KMS-11 (cell line): ENCODE measurements at regions not wholly inside any gene's neighbourhood (a gene's known extent, or its start where the extent isn't known, plus 50 kb on each side); places are given as distances from the start of the nearest gene placed in this dataset.

Experiments used
- H2AFZ ChIP-seq: fragments of 200-600 bp; sonication (generic); 2 replicates; pipeline ENCODE4 v1.6.1; 2016; ENCODE audit warnings: antibody characterized with exemption, mixed run types, low read depth
- H3K27ac ChIP-seq: fragments of 200-600 bp; sonication (generic); 2 replicates; pipeline ENCODE4 v1.6.1; 2016; ENCODE audit warnings: mild to moderate bottlenecking, mixed run types
- H3K27me3 ChIP-seq: fragments of 200-600 bp; sonication (generic); 2 replicates; pipeline ENCODE4 v1.6.1; 2017; ENCODE audit warnings: mild to moderate bottlenecking, low read depth, mixed run types, moderate library complexity; ENCODE audit not compliant: insufficient read depth
- H3K36me3 ChIP-seq: fragments of 200-600 bp; sonication (generic); 2 replicates; pipeline ENCODE4 v1.6.1; 2017; ENCODE audit warnings: mild to moderate bottlenecking, mixed run types; ENCODE audit not compliant: insufficient read depth
- H3K4me1 ChIP-seq: fragments of 200-600 bp; sonication (generic); 2 replicates; pipeline ENCODE4 v1.6.1; 2016; ENCODE audit warnings: mild to moderate bottlenecking, low read depth, mixed run types; ENCODE audit not compliant: poor library complexity, severe bottlenecking
- H3K4me2 ChIP-seq: fragments of 200-600 bp; sonication (generic); 2 replicates; pipeline ENCODE4 v1.7.0; 2016; ENCODE audit warnings: mild to moderate bottlenecking, mixed run types
- H3K4me3 ChIP-seq: fragments of 200-600 bp; sonication (generic); IDR thresholded peaks from 2 replicates; pipeline ENCODE4 v1.6.1; 2017; ENCODE audit warnings: low read depth, low read length, mixed read lengths; ENCODE audit not compliant: insufficient read depth
- H3K79me2 ChIP-seq: fragments of 200-600 bp; sonication (generic); 2 replicates; pipeline ENCODE4 v1.6.1; 2016; ENCODE audit warnings: low read depth, mixed run types; ENCODE audit not compliant: insufficient read depth
- H3K9ac ChIP-seq: fragments of 200-600 bp; sonication (generic); 2 replicates; pipeline ENCODE4 v1.6.1; 2016; ENCODE audit warnings: mild to moderate bottlenecking, mixed run types
- H4K20me1 ChIP-seq: fragments of 200-600 bp; sonication (generic); 2 replicates; pipeline ENCODE4 v1.6.1; 2016; ENCODE audit warnings: mild to moderate bottlenecking, mixed run types; ENCODE audit not compliant: insufficient read depth
- TF ChIP-seq, protein P1 (sequence below): fragments of 200-600 bp; sonication (generic); conservative IDR thresholded peaks from 2 replicates; pipeline ENCODE4 v1.6.1; 2017; ENCODE audit warnings: low read depth, mild to moderate bottlenecking, antibody characterized with exemption, low read length, moderate library complexity, mixed read lengths

DNA sequence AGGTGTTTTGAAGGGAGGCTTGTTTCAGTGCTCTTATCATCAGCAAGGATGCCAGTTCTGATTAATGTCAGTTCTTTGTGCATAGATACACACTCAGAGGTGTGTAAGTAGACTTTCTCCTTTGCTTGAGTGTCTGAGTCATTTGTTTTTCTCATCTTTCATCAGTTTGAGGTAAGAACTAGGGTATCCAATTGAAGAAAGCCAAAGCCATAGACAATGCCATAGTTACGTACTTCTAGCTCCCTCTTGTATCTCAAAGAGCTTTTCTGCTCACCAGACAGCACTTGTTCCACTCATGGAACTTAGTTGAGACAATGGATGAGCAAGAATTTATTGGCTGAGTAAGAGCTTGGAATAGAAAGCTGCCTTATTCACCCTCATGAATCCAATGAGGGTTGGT, 520.1 kb downstream of the PIK3C3 start:
- no peaks in the 10 kb centered on the region for H3K4me1 ChIP-seq
- H2AFZ ChIP-seq, result no peak overlapping the region
- H3K4me3 ChIP-seq, result no peak overlapping the region
- H3K4me2 ChIP-seq, result no peak overlapping the region
- no peaks in the 10 kb centered on the region for H3K36me3 ChIP-seq
- no peak overlapping the region for H3K27ac ChIP-seq
- H3K27me3 ChIP-seq, result no peaks in the 10 kb centered on the region
- no peaks in the 10 kb centered on the region for H4K20me1 ChIP-seq
- H3K79me2 ChIP-seq, result no peaks in the 10 kb centered on the region
- no peak overlapping the region for H3K9ac ChIP-seq
- TF ChIP-seq, protein P1, sequence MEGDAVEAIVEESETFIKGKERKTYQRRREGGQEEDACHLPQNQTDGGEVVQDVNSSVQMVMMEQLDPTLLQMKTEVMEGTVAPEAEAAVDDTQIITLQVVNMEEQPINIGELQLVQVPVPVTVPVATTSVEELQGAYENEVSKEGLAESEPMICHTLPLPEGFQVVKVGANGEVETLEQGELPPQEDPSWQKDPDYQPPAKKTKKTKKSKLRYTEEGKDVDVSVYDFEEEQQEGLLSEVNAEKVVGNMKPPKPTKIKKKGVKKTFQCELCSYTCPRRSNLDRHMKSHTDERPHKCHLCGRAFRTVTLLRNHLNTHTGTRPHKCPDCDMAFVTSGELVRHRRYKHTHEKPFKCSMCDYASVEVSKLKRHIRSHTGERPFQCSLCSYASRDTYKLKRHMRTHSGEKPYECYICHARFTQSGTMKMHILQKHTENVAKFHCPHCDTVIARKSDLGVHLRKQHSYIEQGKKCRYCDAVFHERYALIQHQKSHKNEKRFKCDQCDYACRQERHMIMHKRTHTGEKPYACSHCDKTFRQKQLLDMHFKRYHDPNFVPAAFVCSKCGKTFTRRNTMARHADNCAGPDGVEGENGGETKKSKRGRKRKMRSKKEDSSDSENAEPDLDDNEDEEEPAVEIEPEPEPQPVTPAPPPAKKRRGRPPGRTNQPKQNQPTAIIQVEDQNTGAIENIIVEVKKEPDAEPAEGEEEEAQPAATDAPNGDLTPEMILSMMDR, result no peak

DNA sequence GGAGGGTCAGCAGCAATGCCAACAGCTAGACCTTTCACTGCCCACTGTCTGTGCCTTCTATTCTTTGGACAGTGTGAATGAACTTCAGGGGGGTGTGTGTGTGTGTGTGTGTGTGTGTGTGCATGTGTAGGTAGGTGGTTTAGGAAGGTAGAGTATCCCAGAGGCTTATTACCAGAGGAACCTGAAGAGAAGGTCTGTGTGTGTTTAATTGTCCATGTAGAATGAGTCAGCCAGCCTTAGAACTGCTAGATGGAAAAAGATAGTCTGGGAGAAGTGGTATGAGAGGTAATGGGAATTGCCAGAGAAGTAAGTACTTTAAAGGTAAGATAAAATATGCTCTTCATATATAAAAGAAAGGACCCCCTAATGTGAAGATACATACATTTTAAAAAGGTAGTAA, 522.2 kb downstream of the PIK3C3 start:
- no peak overlapping the region for H2AFZ ChIP-seq
- no peak overlapping the region for H3K9ac ChIP-seq
- H3K4me1 ChIP-seq, result no peaks in the 10 kb centered on the region
- H3K27ac ChIP-seq, result no peak overlapping the region
- no peak overlapping the region for H3K4me3 ChIP-seq
- TF ChIP-seq, protein P1, result no peak
- H3K79me2 ChIP-seq, result no peaks in the 10 kb centered on the region
- no peaks in the 10 kb centered on the region for H4K20me1 ChIP-seq
- no peaks in the 10 kb centered on the region for H3K27me3 ChIP-seq
- H3K36me3 ChIP-seq, result no peaks in the 10 kb centered on the region
- no peak overlapping the region for H3K4me2 ChIP-seq

DNA sequence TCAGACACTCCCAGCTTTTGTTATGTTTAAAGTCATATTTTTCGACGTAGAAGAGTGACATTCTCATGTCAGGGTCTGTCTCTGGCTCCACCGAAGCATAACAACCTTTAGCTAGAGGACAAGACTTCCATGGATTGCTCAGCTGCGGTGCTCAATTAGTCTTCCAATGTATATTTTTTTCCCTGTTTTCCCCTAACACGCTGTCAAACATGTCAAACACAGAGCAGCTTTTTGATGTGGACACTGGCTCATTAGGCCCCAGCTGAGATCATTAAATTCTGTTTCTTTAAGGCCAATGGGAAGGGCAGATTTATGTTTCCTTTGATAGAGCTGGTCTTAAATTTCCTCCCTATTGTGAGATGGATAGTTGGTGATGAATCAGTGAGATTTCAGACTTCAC, 525.4 kb downstream of the PIK3C3 start:
- Histone ChIP-seq H3K27ac (no peak overlapping the region), H3K4me1 (no peaks in the 10 kb centered on the region), H3K27me3 (no peaks in the 10 kb centered on the region), H3K9ac (no peak overlapping the region), H3K4me2 (no peak overlapping the region), H3K79me2 (no peaks in the 10 kb centered on the region), H2AFZ (no peak overlapping the region), H3K36me3 (no peaks in the 10 kb centered on the region), H4K20me1 (no peaks in the 10 kb centered on the region), H3K4me3 (no peak overlapping the region)
- TF ChIP-seq, protein P1, result no peak

DNA sequence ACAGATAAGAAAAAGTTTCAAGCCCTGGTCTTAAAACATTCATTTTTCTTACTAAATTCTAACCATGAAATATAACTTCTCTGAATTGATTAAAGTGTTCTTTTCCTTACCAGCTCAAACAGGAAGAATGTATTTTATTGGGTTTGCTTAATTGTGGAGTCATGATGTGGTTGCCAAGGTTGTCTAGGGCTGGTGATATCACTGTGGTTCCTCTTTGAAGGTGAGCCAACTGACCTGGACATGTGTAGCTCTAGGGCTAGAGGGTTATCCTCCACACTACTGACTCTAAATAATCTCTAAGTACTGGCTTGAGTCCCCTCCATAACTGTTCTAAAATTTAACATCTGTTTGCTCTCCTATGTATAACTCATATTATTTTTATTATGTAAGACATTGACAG, 529.6 kb downstream of the PIK3C3 start:
- Histone ChIP-seq H2AFZ (no peak overlapping the region), H3K27ac (no peak overlapping the region), H4K20me1 (no peaks in the 10 kb centered on the region), H3K4me3 (no peak overlapping the region), H3K27me3 (no peaks in the 10 kb centered on the region), H3K4me1 (no peaks in the 10 kb centered on the region), H3K36me3 (no peaks in the 10 kb centered on the region), H3K4me2 (no peak overlapping the region), H3K79me2 (no peaks in the 10 kb centered on the region), H3K9ac (no peak overlapping the region)
- TF ChIP-seq, protein P1, result no peak

DNA sequence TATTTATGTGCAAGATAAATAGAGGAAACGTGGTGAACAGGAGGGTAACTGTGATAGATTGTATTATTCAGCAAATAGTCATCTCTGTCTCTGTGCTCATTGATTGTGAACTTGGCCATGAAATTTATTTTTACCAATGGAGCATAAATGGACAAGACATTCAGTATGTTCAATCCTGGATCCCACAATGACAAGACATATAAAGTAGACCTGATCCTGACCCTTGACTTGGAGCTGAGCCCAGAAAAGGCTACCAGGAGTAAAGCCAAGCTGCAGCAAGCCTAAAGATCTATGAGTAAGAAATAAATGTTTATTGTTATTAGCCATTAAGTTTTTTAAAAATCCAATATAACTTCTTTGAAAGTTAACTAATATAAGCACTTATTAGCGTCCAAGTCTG, 531.2 kb downstream of the PIK3C3 start:
- H3K27me3 ChIP-seq, result no peaks in the 10 kb centered on the region
- TF ChIP-seq, protein P1, result no peak
- H3K4me3 ChIP-seq, result no peak overlapping the region
- no peaks in the 10 kb centered on the region for H3K79me2 ChIP-seq
- no peak overlapping the region for H3K27ac ChIP-seq
- no peaks in the 10 kb centered on the region for H3K36me3 ChIP-seq
- H2AFZ ChIP-seq, result no peak overlapping the region
- H4K20me1 ChIP-seq, result no peaks in the 10 kb centered on the region
- H3K4me2 ChIP-seq, result no peak overlapping the region
- no peaks in the 10 kb centered on the region for H3K4me1 ChIP-seq
- no peak overlapping the region for H3K9ac ChIP-seq
